H1 (cell line): ENCODE measurements at regions not wholly inside any gene's neighbourhood (a gene's known extent, or its start where the extent isn't known, plus 50 kb on each side); places are given as distances from the start of the nearest gene placed in this dataset.

ENCODE experiments used
- CTCF ChIA-PET: fragments of 300-600 bp; sonication (Branson Sonifier 250); formaldehyde crosslinking; loops from one replicate; lab custom pipeline; 2021; ENCODE audit not compliant: partially characterized antibody; lab: Charles Lee
- POLR2A ChIA-PET: fragments of 300-600 bp; sonication (Branson Sonifier 250); formaldehyde crosslinking; loops from one replicate; lab custom pipeline; 2021; ENCODE audit warnings: inconsistent platforms; ENCODE audit not compliant: partially characterized antibody; lab: Charles Lee
- DNase-seq, 2 experiments: peaks; one replicate each; pipeline versions ENCODE4 v3.0.0 to v3.0.0-alpha.2; 2010 to 2022; ENCODE audit warnings: low spot score in 2 of 2, low read depth in 1 of 2, mixed read lengths in 1 of 2
- FAIRE-seq: peaks from 2 replicates; lab custom pipeline; 2011; peaks lifted over from hg19 to GRCh38; lab: Jason Lieb, UNC
- H2AFZ ChIP-seq: 2 replicates; pipeline ENCODE4 v1.8.1; 2012; ENCODE audit warnings: low read length, inconsistent platforms
- H2AK5ac ChIP-seq: 2 replicates; pipeline ENCODE4 v1.6.1; 2013; ENCODE audit warnings: low read depth, low read length
- H2BK120ac ChIP-seq: replicated peaks from 2 replicates; pipeline ENCODE3; 2013; ENCODE audit warnings: low read depth, low read length, inconsistent platforms
- H2BK12ac ChIP-seq: 2 replicates; pipeline ENCODE4 v1.6.1; 2013; ENCODE audit warnings: low read depth, low read length
- H2BK15ac ChIP-seq: 2 replicates; pipeline ENCODE4 v1.6.1; 2013; ENCODE audit warnings: low read length
- H2BK20ac ChIP-seq: 2 replicates; pipeline ENCODE4 v1.6.1; 2013; ENCODE audit warnings: low read length
- H2BK5ac ChIP-seq: 2 replicates; pipeline ENCODE4 v1.6.1; 2013; ENCODE audit warnings: low read depth, low read length
- H3K14ac ChIP-seq: 2 replicates; pipeline ENCODE4 v1.6.1; 2013; ENCODE audit warnings: inconsistent platforms; ENCODE audit not compliant: insufficient read length
- H3K18ac ChIP-seq: 2 replicates; pipeline ENCODE4 v1.6.1; 2013; ENCODE audit warnings: low read length; ENCODE audit errors: extremely low read depth
- H3K23ac ChIP-seq: 2 replicates; pipeline ENCODE4 v1.6.1; 2013; ENCODE audit warnings: inconsistent platforms; ENCODE audit not compliant: insufficient read length
- H3K23me2 ChIP-seq: 2 replicates; pipeline ENCODE4 v1.6.1; 2013; ENCODE audit warnings: low read depth, low read length
- H3K27ac ChIP-seq: 2 replicates; pipeline ENCODE4 v1.6.1; 2011; ENCODE audit warnings: low read depth, low read length, inconsistent platforms
- H3K27me3 ChIP-seq, 4 experiments: replicated peaks in 1 of 4; 1 replicate in 1 of 4; 2 replicates in 3 of 4; pipeline versions ENCODE4 v1.6.1 to v1.8.1; 2011 to 2013; ENCODE audit warnings: low read length in 3 of 4, mild to moderate bottlenecking in 3 of 4, inconsistent platforms in 2 of 4, mixed read lengths in 2 of 4, moderate library complexity in 1 of 4; ENCODE audit not compliant: control insufficient read depth in 3 of 4, insufficient read depth in 3 of 4; ENCODE audit errors: extremely low read depth in 1 of 4
- H3K36me3 ChIP-seq, 4 experiments: 2 replicates each; pipeline versions ENCODE4 v1.6.1 to v1.8.1; 2011 to 2013; ENCODE audit warnings: mild to moderate bottlenecking in 4 of 4, low read length in 3 of 4, moderate library complexity in 2 of 4, control low read depth in 1 of 4, inconsistent platforms in 1 of 4; ENCODE audit not compliant: insufficient read depth in 4 of 4, control insufficient read depth in 2 of 4
- H3K4ac ChIP-seq: replicated peaks from 2 replicates; pipeline ENCODE3; 2013; ENCODE audit warnings: low read length, low read depth, mixed read lengths, inconsistent platforms; ENCODE audit not compliant: insufficient read length
- H3K4me1 ChIP-seq, 4 experiments: replicated peaks in 1 of 4; 1 replicate in 1 of 4; 2 replicates in 3 of 4; pipeline versions ENCODE4 v1.6.1 to v1.8.1; 2011 to 2013; ENCODE audit warnings: low read length in 3 of 4, inconsistent platforms in 2 of 4, mixed read lengths in 1 of 4; ENCODE audit not compliant: insufficient read depth in 4 of 4, control insufficient read depth in 3 of 4
- H3K4me2 ChIP-seq, 2 experiments: 2 replicates each; pipeline versions ENCODE4 v1.6.1 to v1.8.1; 2011 to 2013; ENCODE audit warnings: low read depth in 2 of 2, low read length in 2 of 2, control low read depth in 1 of 2, inconsistent platforms in 1 of 2, mild to moderate bottlenecking in 1 of 2; ENCODE audit not compliant: insufficient read depth in 1 of 2
- H3K4me3 ChIP-seq, 4 experiments: fragments of 200-600, 300-600 bp in 1 of 4; sonication (generic), shearing (Covaris generic), sonication (Bioruptor Twin) in 1 of 4; 2 replicates each; pipeline versions ENCODE4 v1.5.1 to v1.8.1; 2011 to 2016; ENCODE audit warnings: low read length in 4 of 4, low read depth in 3 of 4, control low read depth in 2 of 4, inconsistent platforms in 2 of 4, mild to moderate bottlenecking in 2 of 4, mixed read lengths in 1 of 4, moderate library complexity in 1 of 4; ENCODE audit not compliant: insufficient read depth in 2 of 4; ENCODE audit errors: extremely low read depth in 1 of 4
- H3K56ac ChIP-seq: replicated peaks from 2 replicates; pipeline ENCODE3; 2013; ENCODE audit warnings: low read depth, mild to moderate bottlenecking, mixed read lengths, low read length, inconsistent platforms; ENCODE audit not compliant: insufficient read length
- H3K79me1 ChIP-seq: 2 replicates; pipeline ENCODE4 v1.6.1; 2013; ENCODE audit warnings: low read depth, low read length, control low read depth
- H3K79me2 ChIP-seq, 2 experiments: 2 replicates each; pipeline versions ENCODE4 v1.6.1 to v1.8.1; 2012 to 2013; ENCODE audit warnings: low read length in 2 of 2, mild to moderate bottlenecking in 2 of 2, inconsistent platforms in 1 of 2; ENCODE audit not compliant: insufficient read depth in 2 of 2, control insufficient read depth in 1 of 2
- H3K9ac ChIP-seq, 4 experiments: replicated peaks in 1 of 4; 1 replicate in 1 of 4; 2 replicates in 3 of 4; pipeline versions ENCODE4 v1.6.1 to v1.8.1; 2011 to 2013; ENCODE audit warnings: low read depth in 3 of 4, low read length in 3 of 4, control low read depth in 2 of 4, mild to moderate bottlenecking in 2 of 4, moderate library complexity in 2 of 4, inconsistent platforms in 1 of 4; ENCODE audit errors: extremely low read depth in 1 of 4
- H3K9me3 ChIP-seq, 2 experiments: 2 replicates each; pipeline versions ENCODE4 v1.6.1 to v1.8.1; 2012 to 2013; ENCODE audit warnings: mild to moderate bottlenecking in 2 of 2, moderate library complexity in 2 of 2, control low read depth in 1 of 2, inconsistent platforms in 1 of 2, low read depth in 1 of 2, low read length in 1 of 2, mixed read lengths in 1 of 2; ENCODE audit not compliant: insufficient read depth in 2 of 2
- H4K20me1 ChIP-seq, 2 experiments: replicated peaks in 1 of 2; 2 replicates each; pipeline versions ENCODE3 to v1.8.1; 2011 to 2013; ENCODE audit warnings: inconsistent platforms in 2 of 2, low read length in 2 of 2, mild to moderate bottlenecking in 1 of 2; ENCODE audit not compliant: insufficient read depth in 2 of 2, control insufficient read depth in 1 of 2
- H4K5ac ChIP-seq: 2 replicates; pipeline ENCODE4 v1.6.1; 2013; ENCODE audit warnings: low read length, low read depth, mixed read lengths, inconsistent platforms; ENCODE audit not compliant: insufficient read length
- H4K8ac ChIP-seq: 2 replicates; pipeline ENCODE4 v1.8.0; 2013; ENCODE audit warnings: mild to moderate bottlenecking, moderate library complexity, low read length, inconsistent platforms; ENCODE audit not compliant: insufficient read depth; ENCODE audit errors: extremely low read depth
- H4K91ac ChIP-seq: replicated peaks from 2 replicates; pipeline ENCODE3; 2013; ENCODE audit warnings: low read length, mixed read lengths, inconsistent platforms; ENCODE audit not compliant: insufficient read length
- CEBPB ChIP-seq: IDR thresholded peaks from 2 replicates; pipeline ENCODE4 v1.6.1; 2012; ENCODE audit warnings: low read depth, low read length
- EGR1 ChIP-seq: IDR thresholded peaks from 2 replicates; pipeline ENCODE4 v1.6.1; 2011; ENCODE audit warnings: low read depth, low read length, borderline replicate concordance
- SIX5 ChIP-seq: IDR thresholded peaks from 2 replicates; pipeline ENCODE4 v1.6.1; 2011; ENCODE audit warnings: mild to moderate bottlenecking, low read depth, low read length
- TAF7 ChIP-seq: optimal IDR thresholded peaks from 2 replicates; pipeline ENCODE3; 2011; ENCODE audit warnings: low read depth, mild to moderate bottlenecking, inconsistent platforms, low read length, moderate library complexity, borderline replicate concordance
- TBP ChIP-seq: IDR thresholded peaks from 2 replicates; pipeline ENCODE4 v1.6.1; 2011; ENCODE audit warnings: low read depth, low read length, improper control_type of control experiment
- WGBS, 2 experiments: shearing (Covaris generic) in 1 of 2; methylation state at CpG; one replicate each; pipeline versions ENCODE4 v1.1.6 to v1.1.7; 2013 to 2015; ENCODE audit warnings: low lambda C conversion rate in 2 of 2, mixed read lengths in 2 of 2, inconsistent platforms in 1 of 2, low coverage in 1 of 2, missing lambda C conversion rate in 1 of 2; ENCODE audit not compliant: insufficient replicate concordance in 2 of 2, insufficient coverage in 1 of 2, insufficient read length in 1 of 2; ENCODE audit errors: extremely low coverage in 1 of 2, missing lambda C conversion rate in 1 of 2; 5-methylcytosine and 5-hydroxymethylcytosine counted together

DNA sequence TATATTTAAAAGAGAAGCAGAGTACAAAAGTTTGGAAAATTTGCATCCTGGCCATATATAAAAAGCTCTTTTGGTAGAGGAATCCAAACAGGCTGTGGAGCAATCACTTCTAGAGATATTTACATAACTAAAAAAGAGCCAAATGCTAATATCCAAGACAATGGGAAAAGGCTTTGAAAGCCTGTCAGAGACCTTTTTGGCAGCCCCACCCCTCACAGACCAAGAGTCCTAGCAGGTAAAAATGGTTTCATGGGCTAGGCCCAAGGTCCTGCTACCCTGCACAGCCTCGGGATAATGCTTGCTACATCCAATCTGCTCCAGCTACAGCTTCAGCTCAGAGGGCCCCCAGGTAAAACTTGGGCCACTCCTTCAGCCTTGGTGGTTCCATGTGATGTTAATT, 430.2 kb upstream of the KCND2 start:
- H3K79me1 ChIP-seq = no peaks in the 10 kb centered on the region
- POLR2A ChIA-PET = no interaction called here

More for the DNA sequence above, 430.2 kb upstream of the KCND2 start:
- no peaks in the 10 kb centered on the region for H4K20me1 ChIP-seq
- H3K4me1 ChIP-seq = peaks cover 0 to 4% (median 0%) of the 10 kb centered on the region in 4 experiments; a peak in 1 of 7 replicates
- H2BK12ac ChIP-seq = no peak overlapping the region
- H3K4ac ChIP-seq = no peak overlapping the region
- WGBS, 2 experiments = 88% methylated on average over 1 of the region's 1 CpG; no CpG with 5 or more reads in 1 of the 2 experiments
- H2BK15ac ChIP-seq = no peak overlapping the region; the same call in 1 of the 2 replicates
- H3K23ac ChIP-seq = no peak overlapping the region
- no peaks in the 10 kb centered on the region for H3K27me3 ChIP-seq
- H3K9ac ChIP-seq = no peak overlapping the region
- no peaks in the 10 kb centered on the region for H3K79me2 ChIP-seq
- H4K5ac ChIP-seq = no peak overlapping the region
- H3K18ac ChIP-seq = no peak overlapping the region
- no peak overlapping the region for H3K56ac ChIP-seq
- FAIRE-seq = peak; percentile 36
- H3K4me3 ChIP-seq = no peak overlapping the region
- peaks cover 5 to 9% of the 10 kb centered on the region in 2 experiments; a peak in 2 of 4 replicates for H3K9me3 ChIP-seq
- peak overlapping the region; percentile 26; the same call in 1 of the 2 replicates for H2AFZ ChIP-seq
- H3K36me3 ChIP-seq = peaks cover 0 to 3% (median 0%) of the 10 kb centered on the region in 4 experiments; a peak in 1 of 8 replicates
- no peak overlapping the region for H2BK5ac ChIP-seq
- no peak for TF ChIP-seq SIX5
- TF ChIP-seq TBP = no peak
- 0 out of 2 replicates have a peak, but pooled peaks have one; percentile 28 for TF ChIP-seq CEBPB
- TF ChIP-seq EGR1 = no peak
- no peak for TF ChIP-seq TAF7
- H2BK120ac ChIP-seq = no peak overlapping the region
- no peak overlapping the region for H4K91ac ChIP-seq
- no peak overlapping the region for H3K14ac ChIP-seq
- no peaks in the 10 kb centered on the region for H3K23me2 ChIP-seq
- CTCF ChIA-PET = no interaction called here
- H3K4me2 ChIP-seq = no peak overlapping the region
- peak in 1 of 2 experiments; percentile 1 for DNase-seq
- no peak overlapping the region for H2AK5ac ChIP-seq
- no peak overlapping the region for H4K8ac ChIP-seq
- H3K27ac ChIP-seq = no peak overlapping the region
- 0 out of 2 replicates have a peak overlapping the region, but pooled peaks have one; percentile 48 for H2BK20ac ChIP-seq
